H1 (cell line): ENCODE measurements at regions not wholly inside any gene's neighbourhood (a gene's known extent, or its start where the extent isn't known, plus 50 kb on each side); places are given as distances from the start of the nearest gene placed in this dataset.

Experiments used
- CEBPB ChIP-seq: IDR thresholded peaks from 2 replicates; pipeline ENCODE4 v1.6.1; 2012; ENCODE audit warnings: low read depth, low read length
- EP300 ChIP-seq, 2 experiments: IDR thresholded peaks; 1 replicate in 1 of 2; 2 replicates in 1 of 2; pipeline ENCODE4 v1.6.1; 2011 to 2012; ENCODE audit warnings: low read depth in 2 of 2, low read length in 2 of 2, mild to moderate bottlenecking in 2 of 2, borderline replicate concordance in 1 of 2, inconsistent platforms in 1 of 2, moderate library complexity in 1 of 2
- HDAC2 ChIP-seq, 2 experiments: fragments of 300-600 bp in 1 of 2; sonication (generic) in 1 of 2; IDR thresholded peaks; 2 replicates each; pipeline ENCODE4 v1.6.1; 2011 to 2012; ENCODE audit warnings: low read depth in 2 of 2, low read length in 2 of 2, mild to moderate bottlenecking in 2 of 2, moderate library complexity in 2 of 2, borderline replicate concordance in 1 of 2, inconsistent platforms in 1 of 2
- POLR2A ChIP-seq, 2 experiments: IDR thresholded peaks; 1 replicate in 1 of 2; 2 replicates in 1 of 2; pipeline ENCODE4 v1.6.1; 2011; ENCODE audit warnings: low read depth in 2 of 2, low read length in 2 of 2, mild to moderate bottlenecking in 2 of 2; ENCODE audit errors: control extremely low read depth in 1 of 2
- RFX5 ChIP-seq: IDR thresholded peaks from 2 replicates; pipeline ENCODE4 v1.6.1; 2011; ENCODE audit warnings: low read depth, low read length, improper control_type of control experiment, borderline replicate concordance
- SIRT6 ChIP-seq: IDR thresholded peaks from one replicate; pipeline ENCODE4 v1.7.1; 2012; ENCODE audit warnings: low read length, inconsistent platforms
- TF ChIP-seq, protein P1 (sequence below): IDR thresholded peaks from 2 replicates; pipeline ENCODE4 v1.6.1; 2012; ENCODE audit warnings: low read length, inconsistent platforms

- TF ChIP-seq EP300 (IDR thresholded peaks at IDR 0.05; ENCODE audit: borderline replicate concordance in 1 of 2, low read depth in 2 of 2, low read length in 2 of 2) (no peak), POLR2A (IDR thresholded peaks at IDR 0.05; ENCODE audit: control extremely low read depth in 1 of 2, low read depth in 2 of 2, low read length in 2 of 2) (no peak), HDAC2 (IDR thresholded peaks at IDR 0.05; ENCODE audit: borderline replicate concordance in 1 of 2, low read depth in 2 of 2, low read length in 2 of 2) (no peak), CEBPB (no peak), SIRT6 (no peak), RFX5 (no peak)
- TF ChIP-seq, protein P1, sequence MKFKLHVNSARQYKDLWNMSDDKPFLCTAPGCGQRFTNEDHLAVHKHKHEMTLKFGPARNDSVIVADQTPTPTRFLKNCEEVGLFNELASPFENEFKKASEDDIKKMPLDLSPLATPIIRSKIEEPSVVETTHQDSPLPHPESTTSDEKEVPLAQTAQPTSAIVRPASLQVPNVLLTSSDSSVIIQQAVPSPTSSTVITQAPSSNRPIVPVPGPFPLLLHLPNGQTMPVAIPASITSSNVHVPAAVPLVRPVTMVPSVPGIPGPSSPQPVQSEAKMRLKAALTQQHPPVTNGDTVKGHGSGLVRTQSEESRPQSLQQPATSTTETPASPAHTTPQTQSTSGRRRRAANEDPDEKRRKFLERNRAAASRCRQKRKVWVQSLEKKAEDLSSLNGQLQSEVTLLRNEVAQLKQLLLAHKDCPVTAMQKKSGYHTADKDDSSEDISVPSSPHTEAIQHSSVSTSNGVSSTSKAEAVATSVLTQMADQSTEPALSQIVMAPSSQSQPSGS = no peak
Measured at GRCh38 chr1:29807689-29808088, 571.4 kb downstream of the PTPRU start.
